NCI-H82 treated with DMSO at 0.1 percent for 48 hours (cell line): ENCODE measurements at regions not wholly inside any gene's neighbourhood (a gene's known extent, or its start where the extent isn't known, plus 50 kb on each side); places are given as distances from the start of the nearest gene placed in this dataset.

ENCODE experiments used
- DNase-seq: peaks from one replicate; lab custom pipeline; 2025; ENCODE audit not compliant: unreplicated experiment; lab: John Stamatoyannopoulos, UW

DNA sequence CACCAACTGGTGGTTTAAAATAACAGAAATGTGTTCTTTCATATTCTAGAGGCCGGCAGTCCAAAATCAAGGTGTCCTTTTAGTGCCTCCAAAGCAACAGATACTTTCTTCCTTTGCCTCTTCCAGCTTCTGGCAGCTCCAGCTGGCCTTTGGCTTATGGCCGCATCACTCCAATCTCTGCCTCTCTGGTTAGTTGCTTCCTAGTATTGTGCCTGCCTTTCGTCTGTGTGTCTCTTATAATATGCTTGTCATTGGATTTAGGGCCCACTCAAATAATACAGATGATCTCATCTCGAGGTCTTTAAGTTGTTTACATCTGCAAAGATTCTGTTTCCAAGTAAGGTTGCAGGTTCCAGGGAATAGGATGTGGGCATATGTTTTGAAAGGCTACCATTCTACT lies 855.2 kb upstream of the ID2 start:
- DNase-seq = no peak

DNA sequence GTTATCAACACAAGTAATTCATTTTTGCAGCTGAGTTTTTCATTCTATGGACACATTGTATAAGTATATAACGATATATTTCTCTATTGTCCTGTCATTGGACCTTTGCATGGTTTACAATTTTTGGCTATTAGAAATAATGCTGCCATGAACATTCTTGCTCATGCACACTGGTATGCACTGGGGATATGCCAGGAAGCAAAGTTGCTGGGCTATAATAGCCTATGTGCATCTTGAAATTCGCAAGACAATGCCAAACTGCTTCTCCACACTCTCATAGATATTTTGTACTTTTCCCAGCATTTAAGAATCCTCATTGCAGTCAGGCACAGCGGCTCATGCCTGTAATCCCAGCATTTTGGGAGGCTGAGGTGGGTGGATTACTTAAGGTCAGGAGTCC lies 852.6 kb upstream of the ID2 start:
- no peak for DNase-seq

DNA sequence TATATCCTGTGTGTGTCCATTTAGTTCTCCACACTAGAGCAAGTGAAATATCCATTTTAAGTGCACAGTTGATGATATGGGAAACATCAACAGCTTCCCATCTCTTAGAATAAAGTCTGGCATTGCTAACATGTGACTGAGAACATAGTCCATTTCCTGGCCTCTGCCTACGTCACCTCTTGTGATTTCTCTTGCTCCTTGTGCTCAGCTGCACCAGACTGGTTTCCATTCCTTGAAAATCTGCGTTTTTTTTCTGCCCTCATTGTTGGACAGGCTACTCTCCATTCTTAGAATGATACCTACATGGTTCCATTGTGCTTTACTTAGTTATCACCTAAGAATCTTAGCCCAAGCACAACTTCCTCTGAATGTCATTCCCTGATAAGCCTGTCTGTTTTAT lies 851.2 kb upstream of the ID2 start:
- no peak for DNase-seq

DNA sequence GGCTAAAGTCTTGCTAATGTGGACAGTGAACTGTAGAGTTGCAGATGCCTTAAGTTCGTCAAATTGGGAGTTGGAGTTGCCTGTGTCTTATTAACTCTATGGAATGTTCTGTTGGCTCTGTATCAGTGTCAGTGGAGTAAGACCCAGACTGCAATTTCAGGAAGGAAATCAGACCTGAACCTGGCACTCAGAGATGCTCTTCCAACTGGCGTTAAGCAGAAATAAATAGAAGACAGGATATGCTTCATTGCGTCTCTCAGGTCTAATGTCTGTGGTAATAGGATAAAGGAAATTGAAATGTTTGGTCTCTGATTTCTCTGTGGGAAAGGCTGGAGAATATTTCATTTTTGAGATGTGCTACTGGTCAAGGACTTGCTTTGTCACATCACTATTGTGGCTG lies 846.7 kb upstream of the ID2 start:
- DNase-seq = no peak

DNA sequence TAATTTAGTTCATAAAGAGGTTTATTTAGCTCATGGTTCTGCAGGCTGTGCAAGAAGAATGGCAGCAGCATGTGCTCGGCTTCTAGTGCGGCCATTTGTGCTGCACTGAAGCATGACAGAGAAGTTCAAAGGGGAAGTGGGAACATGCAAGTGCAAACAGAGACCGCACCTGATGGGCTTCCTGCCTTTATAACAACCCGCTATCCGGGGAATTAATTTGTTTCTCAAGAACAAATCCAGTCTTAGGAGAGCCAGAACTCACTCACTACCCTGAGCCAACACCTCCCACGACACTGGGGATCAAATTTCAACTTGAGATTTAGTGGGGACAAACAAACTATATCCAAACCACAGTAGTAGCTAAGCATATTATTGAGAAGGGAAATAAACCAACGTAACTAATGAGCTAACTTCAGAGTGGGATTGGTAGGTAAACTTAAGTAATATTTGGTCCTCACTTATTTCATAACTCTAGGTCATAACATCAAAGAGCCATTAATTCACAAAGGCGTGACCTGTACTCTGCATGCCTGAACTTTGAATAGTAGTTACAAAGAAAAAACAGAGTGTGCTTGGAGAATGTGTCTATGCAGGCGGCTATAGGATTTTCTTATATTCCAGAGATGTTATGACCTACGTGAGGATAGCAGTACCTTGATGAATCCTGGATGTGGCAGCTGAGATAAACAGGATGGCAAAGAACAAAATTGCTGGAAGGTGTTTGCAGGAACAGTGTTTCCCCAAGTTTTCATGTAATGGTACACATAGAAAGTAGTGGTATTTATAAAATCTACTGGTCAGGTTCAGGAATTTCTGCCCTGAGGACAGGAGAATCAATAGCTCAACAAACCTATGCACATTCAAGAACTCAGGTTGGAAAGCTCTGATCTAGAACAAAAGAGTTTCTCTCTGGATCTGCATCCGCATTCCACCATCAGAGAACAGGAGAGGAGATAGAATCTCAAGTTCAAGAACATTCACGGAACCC lies 845.9 kb upstream of the ID2 start:
- no peak for DNase-seq

DNA sequence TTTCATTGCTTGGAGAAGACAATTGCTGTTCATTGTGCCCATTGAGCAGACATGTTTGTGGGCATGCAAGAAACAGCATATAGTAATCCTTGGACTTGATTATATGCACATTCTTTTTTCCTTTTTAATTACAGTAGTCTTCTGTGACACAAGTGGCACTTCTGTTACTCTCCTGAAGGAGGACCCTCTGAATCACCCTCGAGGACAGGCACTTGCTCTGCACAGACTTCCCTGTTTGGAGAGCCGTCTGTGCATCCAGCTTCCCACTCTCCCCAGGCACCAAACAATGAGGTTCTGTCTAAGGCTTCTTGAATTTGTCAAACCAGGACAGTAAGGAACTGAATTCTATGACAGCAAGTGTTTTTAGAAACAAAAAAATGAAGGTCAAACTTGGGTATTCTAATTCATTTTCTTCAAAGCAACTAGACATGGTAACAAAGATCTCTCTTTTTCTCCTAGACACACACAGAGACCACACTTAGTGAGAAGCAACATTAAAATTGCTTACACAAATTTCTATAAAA lies 844.6 kb upstream of the ID2 start:
- DNase-seq = no peak

DNA sequence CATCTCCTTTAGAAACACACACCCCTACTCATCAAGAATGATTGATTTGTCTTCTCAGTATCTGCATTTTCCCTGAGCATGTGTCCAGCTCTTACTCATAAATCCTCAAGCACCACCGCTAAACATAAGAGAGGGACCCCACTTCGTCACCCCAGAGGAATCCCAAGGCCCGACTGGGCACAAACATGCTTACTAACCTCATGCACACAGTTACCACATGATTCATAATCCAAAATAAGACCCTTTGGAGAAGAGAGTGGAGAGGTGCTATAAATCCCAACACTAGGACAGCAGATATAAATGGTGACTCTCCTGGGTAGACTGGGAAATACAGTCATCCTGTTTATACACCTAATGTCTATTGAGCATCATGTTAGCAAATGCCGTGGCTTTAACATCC lies 843.2 kb upstream of the ID2 start:
- DNase-seq = no peak

DNA sequence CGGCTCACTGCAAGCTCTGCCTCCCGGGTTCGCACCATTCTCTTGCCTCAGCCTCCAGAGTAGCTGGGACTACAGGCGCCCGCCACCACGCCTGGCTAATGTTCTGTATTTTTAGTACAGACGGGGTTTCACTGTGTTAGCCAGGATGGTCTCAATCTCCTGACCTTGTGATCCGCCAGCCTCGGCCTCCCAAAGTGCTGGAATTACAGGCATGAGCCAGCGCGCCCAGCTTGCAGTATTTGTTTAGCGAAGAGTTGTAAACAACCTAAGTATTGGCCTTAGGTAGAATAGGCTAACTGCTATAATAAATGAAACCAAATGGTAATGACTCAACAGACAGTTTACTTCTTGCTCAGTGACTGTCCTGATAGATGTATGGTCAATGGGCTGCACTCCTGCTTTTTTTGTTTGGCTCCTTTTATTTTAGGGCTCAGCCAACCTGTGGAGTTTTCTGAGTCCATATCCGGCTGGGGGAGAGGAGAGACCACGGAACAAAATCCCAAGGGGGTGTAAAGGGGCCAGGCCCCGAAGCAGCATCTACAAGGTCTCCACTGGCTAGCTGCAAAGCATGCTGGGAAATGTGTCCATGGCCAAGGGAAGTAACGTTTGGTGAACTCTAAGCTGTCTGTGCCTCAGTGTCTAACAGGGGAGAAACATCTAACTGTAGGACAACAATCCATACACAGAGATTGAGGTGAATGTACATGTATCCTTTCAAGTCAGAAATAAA lies 841.0 kb upstream of the ID2 start:
- no peak for DNase-seq

DNA sequence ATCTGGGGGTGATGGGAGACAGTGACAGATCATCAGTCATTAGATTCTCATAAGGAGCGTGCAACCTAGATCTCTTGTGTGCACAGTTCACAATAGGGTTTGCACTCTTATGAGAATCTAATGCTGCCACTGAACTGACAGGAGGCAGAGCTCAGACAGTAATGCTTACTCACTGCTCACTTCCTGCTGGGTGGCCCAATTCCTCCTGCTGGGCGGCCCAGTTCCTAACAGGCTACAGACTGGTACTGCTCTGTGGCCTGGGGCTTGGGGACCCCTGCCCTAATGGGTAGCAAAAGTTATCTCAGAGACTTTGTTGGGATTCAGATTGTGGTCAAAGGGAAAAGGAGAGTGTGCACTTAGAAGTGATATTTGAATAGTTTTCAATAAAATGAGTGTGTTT lies 840.1 kb upstream of the ID2 start:
- DNase-seq = no peak

DNA sequence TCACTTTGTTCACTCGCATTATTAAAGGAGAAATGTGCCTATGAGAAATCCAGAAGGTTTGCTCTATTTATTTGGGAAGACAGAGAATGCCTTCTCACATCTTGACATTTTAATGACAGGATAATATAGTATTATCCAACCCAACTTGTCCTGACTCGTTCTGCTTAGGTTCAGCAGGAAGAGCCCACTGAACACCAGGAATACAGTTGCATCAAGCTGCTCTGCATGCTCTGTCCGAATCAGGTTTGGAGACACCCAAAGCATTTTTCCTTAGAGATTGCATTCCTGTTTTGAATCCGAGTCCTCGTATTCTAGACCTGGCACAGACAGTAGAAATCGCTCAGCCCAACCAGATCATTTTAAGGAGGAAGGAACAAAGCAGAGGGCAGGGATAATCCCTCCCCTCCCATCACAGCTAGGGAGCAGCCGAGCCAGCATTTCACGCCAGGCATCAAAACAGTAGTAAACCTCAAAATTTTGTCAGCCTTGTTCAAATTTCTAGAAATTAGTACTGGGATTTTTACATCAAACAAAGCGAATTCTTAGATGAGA lies 837.4 kb upstream of the ID2 start:
- DNase-seq = no peak

DNA sequence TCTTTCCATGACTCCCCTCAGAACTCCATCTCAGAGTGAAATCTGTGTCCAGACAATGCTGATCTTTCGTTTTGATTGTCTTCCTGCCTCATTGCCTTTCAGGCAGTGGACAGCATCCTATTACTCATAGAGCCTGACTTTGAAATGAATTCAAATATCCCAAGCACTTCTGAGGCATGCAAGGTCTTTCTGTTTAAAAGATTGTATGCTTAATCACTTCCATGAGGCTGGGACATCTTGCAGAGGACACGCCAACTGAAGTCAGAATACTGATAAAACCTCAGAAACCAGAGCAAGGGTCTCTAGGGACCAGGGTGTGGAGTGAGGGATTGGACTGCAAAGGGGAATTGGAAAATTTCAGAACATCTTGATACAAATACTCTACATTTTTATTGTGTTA lies 836.5 kb upstream of the ID2 start:
- DNase-seq = no peak

DNA sequence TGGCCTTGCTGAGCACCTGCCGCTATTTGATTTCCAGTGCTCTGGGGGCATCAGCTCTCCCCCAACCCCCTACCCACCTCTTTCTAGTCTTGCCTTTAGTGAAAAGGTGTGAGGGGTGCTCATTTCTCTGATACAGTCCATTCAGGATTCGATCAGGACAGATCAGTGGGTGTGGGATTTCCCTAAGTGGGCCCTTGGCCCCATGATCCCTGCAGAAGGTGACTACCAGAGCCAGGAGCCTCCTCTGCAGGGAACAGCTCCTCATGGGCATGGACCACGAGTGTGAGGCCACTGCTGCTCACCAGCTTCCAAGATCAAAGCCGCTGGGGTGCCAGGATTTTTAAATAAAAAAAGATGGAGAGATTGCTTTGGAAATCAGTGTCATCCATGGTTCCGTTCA lies 835.2 kb upstream of the ID2 start:
- DNase-seq = no peak

DNA sequence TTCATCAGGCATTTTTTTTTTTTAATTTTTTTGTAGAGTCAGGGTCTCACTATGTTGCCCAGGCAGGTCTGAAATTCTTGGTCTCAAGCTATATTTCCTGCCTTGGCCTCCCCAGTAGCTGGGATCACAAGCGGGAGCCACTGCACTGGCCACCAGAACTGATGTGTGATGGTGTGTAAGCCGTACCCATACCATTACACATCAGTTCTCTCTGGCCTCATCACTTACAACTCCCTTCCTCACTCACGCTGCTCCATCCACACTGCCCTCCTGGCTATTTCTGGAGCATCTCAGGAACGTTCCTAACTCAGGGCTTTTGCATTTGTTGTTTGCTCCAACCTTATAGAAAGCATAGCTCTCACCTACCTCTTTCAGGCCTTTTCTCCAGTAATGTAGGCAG lies 834.5 kb upstream of the ID2 start:
- no peak for DNase-seq

DNA sequence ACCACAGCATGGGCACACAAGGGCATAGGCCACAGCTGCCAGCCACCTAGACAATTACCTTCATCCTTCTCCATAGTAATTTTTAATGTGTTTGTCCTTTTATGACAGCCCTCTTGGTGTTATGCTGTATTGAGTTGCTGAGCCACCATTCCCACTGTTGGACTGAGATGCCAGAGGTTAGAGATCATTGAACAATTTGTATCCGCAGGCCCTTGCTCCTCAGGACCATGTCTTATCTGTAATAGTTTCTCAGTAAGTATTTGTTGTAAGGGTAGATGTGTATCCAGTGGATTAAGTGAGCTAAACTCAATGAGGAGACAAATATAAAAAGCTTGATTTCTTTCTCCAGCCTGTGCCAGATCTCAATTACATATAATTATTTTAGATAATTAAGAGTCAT lies 832.8 kb upstream of the ID2 start:
- no peak for DNase-seq

DNA sequence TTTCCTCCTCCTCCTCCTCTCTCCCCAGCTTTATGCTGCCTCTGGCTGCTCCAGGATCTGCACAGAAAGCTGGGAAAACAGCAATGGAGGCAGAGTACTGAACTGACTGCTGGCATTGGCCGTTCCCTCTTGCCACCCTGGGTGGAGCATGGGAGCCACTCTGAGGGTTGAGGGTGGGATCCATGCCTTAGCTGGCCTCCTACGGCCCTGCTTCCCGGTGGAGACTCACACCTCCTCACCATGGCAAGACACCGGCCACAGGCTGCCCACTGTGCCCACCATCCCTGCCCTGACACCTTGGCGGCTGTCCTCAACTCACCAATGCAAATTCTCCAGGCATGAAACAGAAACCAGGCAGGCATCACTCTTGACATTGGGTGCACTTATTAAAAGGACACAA lies 832.3 kb upstream of the ID2 start:
- DNase-seq = no peak

DNA sequence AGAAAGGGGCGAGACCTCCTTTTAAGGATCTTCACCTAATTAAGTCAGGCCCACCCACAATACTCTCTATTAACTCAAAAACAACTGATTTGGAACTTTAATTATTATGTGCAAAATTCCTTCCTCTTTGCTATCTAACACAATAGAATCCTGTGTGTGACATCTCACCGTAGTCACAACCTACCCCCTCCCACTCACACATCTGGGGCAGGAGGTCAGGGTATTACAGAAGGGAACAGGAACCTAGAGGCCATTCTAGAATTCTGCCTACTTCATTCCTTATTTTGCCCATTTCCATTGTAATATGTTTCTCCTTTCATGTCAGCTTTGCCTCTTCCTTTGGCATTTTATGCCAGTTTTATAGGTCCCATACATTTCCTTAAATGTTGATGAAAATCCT lies 829.3 kb upstream of the ID2 start:
- no peak for DNase-seq

DNA sequence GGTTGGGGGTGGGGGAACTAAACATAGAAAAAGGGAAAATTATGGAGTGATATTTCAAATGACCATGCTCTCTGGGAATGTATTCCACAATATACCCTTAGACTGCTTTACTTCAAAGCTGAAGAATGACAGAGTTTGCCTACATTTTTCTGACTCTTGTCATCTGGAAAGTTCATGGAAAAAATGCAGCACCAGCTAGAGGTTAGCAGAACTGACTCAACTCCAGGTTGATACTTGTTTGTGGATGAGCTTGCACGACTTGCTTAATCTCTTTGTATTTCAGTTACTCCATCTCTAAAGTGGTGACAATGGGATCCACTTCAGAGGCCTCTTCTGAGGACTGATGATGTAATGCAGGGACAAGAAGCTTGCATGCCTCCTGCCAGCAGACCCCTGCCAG lies 824.0 kb upstream of the ID2 start:
- DNase-seq = no peak

DNA sequence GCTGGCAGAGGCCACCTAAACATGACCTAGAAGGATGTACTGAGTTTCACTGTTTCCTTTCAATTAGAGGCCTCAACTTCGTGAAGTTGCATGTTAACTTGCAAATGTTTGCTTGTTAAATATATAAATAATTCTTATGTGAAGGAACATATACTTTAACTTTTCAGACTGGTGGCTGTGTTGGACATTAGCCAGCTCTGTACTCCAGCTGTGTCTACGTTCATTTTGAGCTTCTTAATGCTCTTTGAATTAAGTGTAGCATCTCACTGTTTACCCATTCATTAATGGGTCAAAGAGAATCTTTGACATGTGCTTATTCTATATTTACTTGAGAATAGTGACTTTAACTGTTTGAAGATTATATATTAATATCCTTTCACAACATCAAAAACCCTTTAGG lies 823.2 kb upstream of the ID2 start:
- DNase-seq = no peak

DNA sequence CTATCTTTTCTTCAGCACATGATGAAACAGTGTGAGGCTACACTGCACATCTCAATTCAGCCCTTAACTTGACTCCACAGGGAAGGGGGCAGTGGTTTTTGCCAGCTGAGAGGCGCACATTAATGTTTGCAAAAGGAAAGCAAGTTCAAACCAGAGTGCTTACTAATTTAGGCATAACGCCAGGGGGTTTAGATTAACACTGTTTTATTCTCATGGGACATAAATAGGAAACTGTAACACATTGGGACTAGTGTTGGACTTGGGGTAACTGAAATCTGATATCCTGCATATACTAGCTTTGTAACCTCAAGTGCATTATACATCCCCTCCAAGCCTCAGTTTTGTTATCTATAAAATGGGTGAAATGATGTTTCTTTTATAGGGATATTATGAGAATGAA lies 821.2 kb upstream of the ID2 start:
- no peak for DNase-seq

DNA sequence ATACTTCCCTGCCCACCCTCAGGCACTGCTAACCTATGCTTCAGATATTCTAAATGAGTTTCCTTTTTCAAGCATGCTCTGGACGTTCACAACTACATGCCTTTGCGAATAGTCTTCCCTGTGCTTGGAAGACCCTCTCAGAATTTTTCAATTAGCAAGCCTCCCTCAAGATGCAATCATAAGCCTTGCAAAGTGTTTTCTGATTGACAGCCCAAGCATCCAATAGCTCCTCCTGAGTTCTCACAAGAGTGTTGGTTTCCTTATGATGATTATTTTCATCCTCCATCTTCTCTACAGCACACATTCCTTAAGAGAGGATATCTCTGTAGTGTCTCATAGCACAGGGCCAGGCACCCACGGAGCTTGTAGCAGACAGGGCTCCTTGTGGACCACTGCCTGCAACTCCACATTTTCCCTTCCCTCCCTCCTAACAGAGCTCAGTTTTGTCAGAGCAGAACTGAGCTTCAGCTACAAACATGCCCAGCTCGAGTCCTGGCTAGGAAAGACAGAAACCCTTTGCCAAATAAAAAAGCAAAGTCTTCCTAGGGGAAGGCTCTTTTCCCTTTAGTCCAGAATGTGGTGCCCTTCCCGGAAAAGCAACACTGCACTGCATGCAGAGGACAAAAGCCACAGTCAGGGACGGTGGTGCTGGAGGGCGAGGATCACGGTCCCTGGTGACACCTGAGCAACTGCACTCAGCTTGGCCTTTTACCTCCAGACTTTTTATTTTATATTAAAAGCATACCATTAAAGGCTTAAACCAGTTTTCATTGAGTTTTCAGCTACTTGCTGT lies 819.8 kb upstream of the ID2 start:
- no peak for DNase-seq

DNA sequence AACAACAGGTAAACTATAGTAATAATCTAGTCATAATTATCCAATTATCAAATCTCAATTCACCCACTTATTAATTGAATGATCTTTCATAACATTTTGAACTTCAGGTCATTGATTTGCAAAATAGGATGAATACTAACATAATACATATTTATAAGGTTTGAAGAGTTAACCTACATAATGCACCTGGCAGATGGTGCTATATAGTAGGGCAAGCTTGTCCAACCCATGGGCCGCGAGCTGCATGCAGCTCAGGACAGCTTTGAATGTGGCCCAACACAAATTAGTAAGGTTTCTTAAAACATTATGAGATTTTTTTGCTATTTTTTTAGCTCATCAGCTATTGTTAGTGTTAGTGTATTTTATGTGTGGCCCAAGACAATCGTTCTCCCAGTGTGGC lies 815.8 kb upstream of the ID2 start:
- DNase-seq = no peak
